HEK293 (cell line): ENCODE measurements at regions not wholly inside any gene's neighbourhood (a gene's known extent, or its start where the extent isn't known, plus 50 kb on each side); places are given as distances from the start of the nearest gene placed in this dataset.
A peak's percentile ranks its signal among the peaks of the same experiment; 100 is the strongest.

Experiments used
- CTCF ChIA-PET: fragments of 350-600 bp; formaldehyde crosslinking; extraction: SDS; loops from one replicate; lab custom pipeline; 2021; ENCODE audit warnings: antibody characterized with exemption; lab: Yijun Ruan, JAX
- POLR2A ChIA-PET: fragments of 300-600 bp; formaldehyde crosslinking; extraction: SDS; loops from one replicate; lab custom pipeline; 2020; ENCODE audit warnings: antibody characterized with exemption, inconsistent platforms; lab: Yijun Ruan, JAX
- H3K27ac ChIP-seq: fragments of 200-500 bp; sonication (Bioruptor generic); 2 replicates; pipeline ENCODE4 v1.5.1; 2014; ENCODE audit warnings: low read depth, low read length, control low read depth, inconsistent platforms; ENCODE audit errors: extremely low read depth
- H3K36me3 ChIP-seq, 2 experiments: fragments of 200-500 bp in 1 of 2; sonication (Bioruptor generic) in 1 of 2; 1 replicate in 1 of 2; 2 replicates in 1 of 2; pipeline ENCODE4 v1.5.1; 2014 to 2017; ENCODE audit warnings: inconsistent platforms in 2 of 2, low read length in 2 of 2; ENCODE audit not compliant: control insufficient read depth in 2 of 2, insufficient read depth in 1 of 2
- H3K4me1 ChIP-seq: fragments of 200-500 bp; sonication (Bioruptor generic); 2 replicates; pipeline ENCODE4 v1.5.1; 2014; ENCODE audit warnings: mild to moderate bottlenecking, low read length, inconsistent platforms; ENCODE audit not compliant: control insufficient read depth, insufficient read depth
- H3K4me3 ChIP-seq: 2 replicates; pipeline ENCODE4 v1.5.1; 2011; ENCODE audit warnings: low read depth, mild to moderate bottlenecking, control low read depth, low read length, moderate library complexity
- H3K9me3 ChIP-seq: fragments of 200-500 bp; sonication (Bioruptor generic); 2 replicates; pipeline ENCODE4 v1.5.1; 2014; ENCODE audit warnings: low read depth, low read length, inconsistent platforms; ENCODE audit not compliant: control insufficient read depth, insufficient read depth
- BCL11A ChIP-seq: fragments of 450-650 bp; formaldehyde crosslinking; IDR thresholded peaks from 2 replicates; pipeline ENCODE4 v1.5.1; 2016; ENCODE audit warnings: low read depth, missing biosample characterization, missing genetic modification characterization
- BCL11B ChIP-seq: fragments of 450-650 bp; formaldehyde crosslinking; IDR thresholded peaks from 2 replicates; pipeline ENCODE4 v1.5.1; 2016; ENCODE audit warnings: low read depth, missing biosample characterization, missing genetic modification characterization
- GLIS1 ChIP-seq: fragments of 450-650 bp; formaldehyde crosslinking; IDR thresholded peaks from 2 replicates; pipeline ENCODE4 v1.5.1; 2016; ENCODE audit warnings: missing biosample characterization, missing genetic modification characterization
- HOXA7 ChIP-seq: sonication (generic); formaldehyde crosslinking; IDR thresholded peaks from 2 replicates; pipeline ENCODE4 v1.8.1; 2022; ENCODE audit warnings: missing genetic modification reagents, borderline replicate concordance
- OVOL3 ChIP-seq: fragments of 450-650 bp; formaldehyde crosslinking; IDR thresholded peaks from 2 replicates; pipeline ENCODE4 v1.5.1; 2016; ENCODE audit warnings: missing biosample characterization, missing genetic modification characterization
- WT1 ChIP-seq: fragments of 450-650 bp; formaldehyde crosslinking; IDR thresholded peaks from 2 replicates; pipeline ENCODE4 v1.5.1; 2016; ENCODE audit warnings: missing biosample characterization, missing genetic modification characterization
- ZBTB1 ChIP-seq: fragments of 450-650 bp; formaldehyde crosslinking; IDR thresholded peaks from 2 replicates; pipeline ENCODE4 v1.5.1; 2016; ENCODE audit warnings: missing biosample characterization, missing genetic modification characterization
- ZNF169 ChIP-seq: fragments of 450-650 bp; formaldehyde crosslinking; IDR thresholded peaks from 2 replicates; pipeline ENCODE4 v1.5.1; 2016; ENCODE audit warnings: missing biosample characterization, missing genetic modification characterization
- ZNF24 ChIP-seq: fragments of 450-650 bp; formaldehyde crosslinking; IDR thresholded peaks from 2 replicates; pipeline ENCODE4 v1.5.1; 2016; ENCODE audit warnings: missing biosample characterization, missing genetic modification characterization
- ZNF366 ChIP-seq: fragments of 450-650 bp; formaldehyde crosslinking; conservative IDR thresholded peaks from 2 replicates; pipeline ENCODE4 v1.5.1; 2016; ENCODE audit warnings: missing biosample characterization, missing genetic modification characterization
- ZNF391 ChIP-seq: fragments of 450-650 bp; formaldehyde crosslinking; IDR thresholded peaks from 2 replicates; pipeline ENCODE4 v1.5.1; 2016; ENCODE audit warnings: low read depth, missing biosample characterization, missing genetic modification characterization, borderline replicate concordance
- ZNF423 ChIP-seq: fragments of 450-650 bp; formaldehyde crosslinking; IDR thresholded peaks from 2 replicates; pipeline ENCODE4 v1.5.1; 2016; ENCODE audit warnings: missing biosample characterization, missing genetic modification characterization
- ZNF488 ChIP-seq: fragments of 450-650 bp; formaldehyde crosslinking; IDR thresholded peaks from 2 replicates; pipeline ENCODE4 v1.5.1; 2016; ENCODE audit warnings: missing biosample characterization, missing genetic modification characterization
- ZNF548 ChIP-seq: fragments of 450-650 bp; formaldehyde crosslinking; IDR thresholded peaks from 2 replicates; pipeline ENCODE4 v1.5.1; 2016; ENCODE audit warnings: missing biosample characterization, missing genetic modification characterization
- ZNF555 ChIP-seq: fragments of 450-650 bp; formaldehyde crosslinking; conservative IDR thresholded peaks from 2 replicates; pipeline ENCODE4 v1.5.1; 2017; ENCODE audit warnings: missing biosample characterization, mild to moderate bottlenecking, missing genetic modification characterization, inconsistent platforms
- ZNF558 ChIP-seq: fragments of 450-650 bp; formaldehyde crosslinking; IDR thresholded peaks from 2 replicates; pipeline ENCODE4 v1.5.1; 2016; ENCODE audit warnings: missing biosample characterization, missing genetic modification characterization
- ZNF600 ChIP-seq: fragments of 450-650 bp; formaldehyde crosslinking; IDR thresholded peaks from 2 replicates; pipeline ENCODE4 v1.5.1; 2016; ENCODE audit warnings: missing biosample characterization, missing genetic modification characterization
- ZNF670 ChIP-seq: fragments of 450-650 bp; formaldehyde crosslinking; IDR thresholded peaks from 2 replicates; pipeline ENCODE4 v1.5.1; 2016; ENCODE audit warnings: missing biosample characterization, missing genetic modification characterization, low read depth
- ZNF677 ChIP-seq: fragments of 450-650 bp; IDR thresholded peaks from 2 replicates; pipeline ENCODE4 v1.5.0; 2018; ENCODE audit warnings: missing biosample characterization, mild to moderate bottlenecking, missing genetic modification characterization, moderate library complexity
- ZSCAN5A ChIP-seq: fragments of 450-650 bp; formaldehyde crosslinking; IDR thresholded peaks from 2 replicates; pipeline ENCODE4 v1.5.1; 2016; ENCODE audit warnings: missing biosample characterization, missing genetic modification characterization

GRCh38 chr19:29320618-29321017 lies 107.7 kb upstream of the UQCRFS1 start:
- ChIA-PET POLR2A (no interaction called here), CTCF (no interaction called here)
- Histone ChIP-seq H3K4me1 (peaks cover 3% of the 10 kb centered on the region; the same call in 1 of the 2 replicates), H3K4me3 (no peak overlapping the region), H3K27ac (no peak overlapping the region), H3K9me3 (no peaks in the 10 kb centered on the region), H3K36me3 (no peaks in the 10 kb centered on the region)
- TF ChIP-seq OVOL3 (tag by site-specific recombination) (no peak), ZNF600 (tag by site-specific recombination) (no peak), ZBTB1 (no peak), ZNF423 (tag by site-specific recombination) (no peak), WT1 (tag by site-specific recombination) (no peak), ZNF555 (tag by site-specific recombination) (no peak), ZNF169 (tag by site-specific recombination) (no peak), ZNF488 (no peak), ZNF366 (no peak)

- no peak overlapping the region for H3K4me3 ChIP-seq
- ChIA-PET CTCF (interaction anchor here (0.6 kb wide), 1 partner anchor 434 kb away, joined by 3 read pairs; no protein-coding TSS in a partner anchor), POLR2A (no interaction called here)
- no peak overlapping the region for H3K27ac ChIP-seq
- H3K4me1 ChIP-seq = no peaks in the 10 kb centered on the region
- no peaks in the 10 kb centered on the region for H3K36me3 ChIP-seq
- no peaks in the 10 kb centered on the region for H3K9me3 ChIP-seq
- no peak for TF ChIP-seq ZNF677 (tag by site-specific recombination)
- peak; percentile 90 for TF ChIP-seq GLIS1
These were observed 108.2 kb upstream of the UQCRFS1 start for GRCh38 chr19:29321116-29321515.

- Histone ChIP-seq H3K27ac (no peak overlapping the region), H3K4me3 (no peak overlapping the region), H3K36me3 (no peaks in the 10 kb centered on the region), H3K9me3 (no peaks in the 10 kb centered on the region), H3K4me1 (no peaks in the 10 kb centered on the region)
- no peak for TF ChIP-seq BCL11B (tag by site-specific recombination)
- TF ChIP-seq ZNF558 = no peak
- TF ChIP-seq ZNF391 = no peak
- TF ChIP-seq ZNF24 = no peak
- no peak for TF ChIP-seq ZSCAN5A (tag by site-specific recombination)
- TF ChIP-seq BCL11A (tag by site-specific recombination) = no peak
- TF ChIP-seq ZNF548 (tag by site-specific recombination) = no peak
- TF ChIP-seq ZNF670 = no peak
- no peak for TF ChIP-seq HOXA7 (CRISPR knock-in tag)
- CTCF ChIA-PET = no interaction called here
- POLR2A ChIA-PET = no interaction called here
These were observed 110.1 kb upstream of the UQCRFS1 start for GRCh38 chr19:29323021-29323430.
